ENCODE measurements at regions not wholly inside any gene's neighbourhood (a gene's known extent, or its start where the extent isn't known, plus 50 kb on each side); places are given as distances from the start of the nearest gene placed in this dataset.

GRCh38 chr1:193431265-193431977, 245.0 kb upstream of the B3GALT2 start:
- DNase-seq (ENCODE audit: low read depth): no peak
- TF ChIP-seq, protein P1, sequence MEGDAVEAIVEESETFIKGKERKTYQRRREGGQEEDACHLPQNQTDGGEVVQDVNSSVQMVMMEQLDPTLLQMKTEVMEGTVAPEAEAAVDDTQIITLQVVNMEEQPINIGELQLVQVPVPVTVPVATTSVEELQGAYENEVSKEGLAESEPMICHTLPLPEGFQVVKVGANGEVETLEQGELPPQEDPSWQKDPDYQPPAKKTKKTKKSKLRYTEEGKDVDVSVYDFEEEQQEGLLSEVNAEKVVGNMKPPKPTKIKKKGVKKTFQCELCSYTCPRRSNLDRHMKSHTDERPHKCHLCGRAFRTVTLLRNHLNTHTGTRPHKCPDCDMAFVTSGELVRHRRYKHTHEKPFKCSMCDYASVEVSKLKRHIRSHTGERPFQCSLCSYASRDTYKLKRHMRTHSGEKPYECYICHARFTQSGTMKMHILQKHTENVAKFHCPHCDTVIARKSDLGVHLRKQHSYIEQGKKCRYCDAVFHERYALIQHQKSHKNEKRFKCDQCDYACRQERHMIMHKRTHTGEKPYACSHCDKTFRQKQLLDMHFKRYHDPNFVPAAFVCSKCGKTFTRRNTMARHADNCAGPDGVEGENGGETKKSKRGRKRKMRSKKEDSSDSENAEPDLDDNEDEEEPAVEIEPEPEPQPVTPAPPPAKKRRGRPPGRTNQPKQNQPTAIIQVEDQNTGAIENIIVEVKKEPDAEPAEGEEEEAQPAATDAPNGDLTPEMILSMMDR (conservative IDR thresholded peaks at IDR 0.05; ENCODE audit: control insufficient read depth, insufficient read depth, low read depth, low read length): no peak
- no peak overlapping the region for H3K4me3 ChIP-seq (ENCODE audit: control insufficient read depth, low read depth, low read length)

GRCh38 chr1:193427524-193427923, 241.1 kb upstream of the B3GALT2 start:
- H3K4me3 ChIP-seq (ENCODE audit: control insufficient read depth, low read depth, low read length): no peak overlapping the region
- TF ChIP-seq, protein P1 (conservative IDR thresholded peaks at IDR 0.05; ENCODE audit: control insufficient read depth, insufficient read depth, low read depth, low read length): no peak

GRCh38 chr1:193426061-193426460, 239.6 kb upstream of the B3GALT2 start:
- TF ChIP-seq, protein P1 (conservative IDR thresholded peaks at IDR 0.05; ENCODE audit: control insufficient read depth, insufficient read depth, low read depth, low read length): no peak

More at GRCh38 chr1:193427524-193427923, 241.1 kb upstream of the B3GALT2 start:
- DNase-seq (ENCODE audit: low read depth): no peak

GRCh38 chr1:193421487-193421886, 235.1 kb upstream of the B3GALT2 start:
- no peak overlapping the region for H3K4me3 ChIP-seq (ENCODE audit: control insufficient read depth, low read depth, low read length)
- TF ChIP-seq, protein P1 (conservative IDR thresholded peaks at IDR 0.05; ENCODE audit: control insufficient read depth, insufficient read depth, low read depth, low read length): no peak
- no peak for DNase-seq (ENCODE audit: low read depth)

More at GRCh38 chr1:193426061-193426460, 239.6 kb upstream of the B3GALT2 start:
- no peak overlapping the region for H3K4me3 ChIP-seq (ENCODE audit: control insufficient read depth, low read depth, low read length)
- DNase-seq (ENCODE audit: low read depth): no peak

GRCh38 chr1:193419295-193419694, 232.9 kb upstream of the B3GALT2 start:
- no peak for DNase-seq (ENCODE audit: low read depth)
- TF ChIP-seq, protein P1 (conservative IDR thresholded peaks at IDR 0.05; ENCODE audit: control insufficient read depth, insufficient read depth, low read depth, low read length): no peak
- H3K4me3 ChIP-seq (ENCODE audit: control insufficient read depth, low read depth, low read length): no peak overlapping the region

DNA sequence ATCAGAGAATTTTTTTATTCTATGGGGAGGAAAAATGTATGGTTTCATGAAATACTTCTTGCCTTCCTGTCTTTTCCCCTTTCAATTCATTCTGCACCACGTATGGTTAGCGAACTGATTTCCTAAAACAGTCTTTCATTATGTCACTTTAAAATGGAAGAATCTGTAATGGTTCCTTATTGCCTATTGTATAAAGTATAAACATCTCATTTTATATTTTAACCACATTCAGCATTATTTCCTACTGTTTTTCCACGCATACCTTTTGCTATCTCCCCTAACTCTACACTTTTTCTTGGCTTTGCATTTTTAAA, 232.3 kb upstream of the B3GALT2 start:
- DNase-seq (ENCODE audit: low read depth): no peak
- TF ChIP-seq, protein P1 (conservative IDR thresholded peaks at IDR 0.05; ENCODE audit: control insufficient read depth, insufficient read depth, low read depth, low read length): no peak
- H3K4me3 ChIP-seq (ENCODE audit: control insufficient read depth, low read depth, low read length): no peak overlapping the region
